HuH-7.5 (cell line): ENCODE measurements at regions not wholly inside any gene's neighbourhood (a gene's known extent, or its start where the extent isn't known, plus 50 kb on each side); places are given as distances from the start of the nearest gene placed in this dataset.
"Not testable (repeated sequence)": the region's sequence is repeated elsewhere in the genome, so short reads cannot be mapped to it uniquely, and the experiment has no call there.

ENCODE experiments used
- DNase-seq: peaks from one replicate; pipeline ENCODE4 v3.0.0; 2011; ENCODE audit warnings: low spot score

GRCh38 chr4:163077680-163078079 lies 89.0 kb downstream of the NAF1 start:
- DNase-seq: no peak

DNA sequence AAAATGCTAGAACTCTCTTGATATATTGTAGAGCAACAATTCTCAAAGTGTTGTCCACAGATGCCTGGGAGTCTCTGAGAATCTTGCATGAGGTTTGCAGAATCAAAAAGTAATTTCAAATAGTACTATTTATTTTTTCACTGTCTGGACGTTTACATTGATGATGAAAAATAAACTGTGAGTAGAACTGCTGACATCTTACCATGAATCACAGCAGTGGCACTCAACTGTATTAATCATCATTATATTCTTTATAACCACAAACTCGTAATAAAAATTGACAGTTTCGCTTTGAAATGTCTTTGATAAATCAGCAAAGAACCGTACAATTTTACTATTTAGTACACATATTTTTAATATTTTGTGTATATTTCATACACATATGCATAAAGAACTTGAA lies 94.5 kb downstream of the NAF1 start:
- no peak for DNase-seq

- no peak for DNase-seq
Measured at GRCh38 chr4:163071308-163071707, 95.4 kb downstream of the NAF1 start.

- DNase-seq: no peak
Measured at GRCh38 chr4:163070023-163070422, 96.7 kb downstream of the NAF1 start.

- no peak for DNase-seq
Measured at GRCh38 chr4:163063891-163064290, 102.8 kb downstream of the NAF1 start.

- peak; percentile 4 for DNase-seq
Measured at GRCh38 chr4:163048447-163048846, 118.2 kb downstream of the NAF1 start.

GRCh38 chr4:163042306-163042705 lies 124.4 kb downstream of the NAF1 start:
- no peak for DNase-seq

DNA sequence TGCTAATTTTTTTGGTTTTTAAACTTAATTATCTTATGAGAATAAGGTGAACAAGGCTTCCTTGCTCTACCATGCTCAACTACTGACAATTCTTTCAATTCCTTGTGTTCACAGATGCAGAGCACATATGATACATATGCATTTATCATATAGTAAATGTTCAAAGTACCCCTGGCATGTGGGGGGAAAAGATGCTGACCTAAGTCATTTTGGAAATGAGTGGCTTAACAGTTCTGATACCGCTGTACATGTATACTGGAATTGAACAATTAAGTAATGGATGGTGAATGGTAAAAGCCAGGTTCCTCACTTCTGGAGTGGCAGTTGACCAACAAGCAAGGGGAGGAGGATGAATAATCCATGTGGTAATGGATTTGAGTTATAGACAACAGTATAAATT lies 149.6 kb downstream of the NAF1 start:
- no peak for DNase-seq

DNA sequence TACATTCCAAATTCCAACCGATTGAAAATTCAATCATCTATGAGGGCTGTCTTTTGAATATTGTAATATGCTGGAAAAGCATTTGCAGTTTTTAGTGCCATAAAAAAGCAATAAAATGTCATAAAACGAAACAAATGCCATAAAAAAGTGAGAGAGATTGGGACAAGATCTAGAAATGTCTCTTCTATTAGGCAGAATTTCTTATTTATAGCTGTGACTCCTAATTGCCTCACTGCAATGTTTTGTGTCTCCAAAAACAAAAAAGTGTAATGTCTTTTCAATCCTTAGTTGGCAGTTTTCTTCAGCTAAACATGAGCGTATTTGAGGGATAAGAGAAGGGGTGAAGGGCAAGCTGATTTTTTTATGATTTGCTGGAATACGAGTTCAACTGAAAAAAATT lies 153.9 kb downstream of the NAF1 start:
- no peak for DNase-seq

- DNase-seq: no peak
Measured at GRCh38 chr4:163003979-163004378, 162.7 kb downstream of the NAF1 start.

GRCh38 chr4:162988530-162988929 lies 178.2 kb downstream of the NAF1 start:
- DNase-seq: no peak

- no peak for DNase-seq
Measured at GRCh38 chr4:162985131-162985530, 181.6 kb downstream of the NAF1 start.

GRCh38 chr4:162984621-162985020 lies 182.1 kb downstream of the NAF1 start:
- DNase-seq: no peak

- DNase-seq: no peak
Measured at GRCh38 chr4:162981823-162982222, 184.9 kb downstream of the NAF1 start.

DNA sequence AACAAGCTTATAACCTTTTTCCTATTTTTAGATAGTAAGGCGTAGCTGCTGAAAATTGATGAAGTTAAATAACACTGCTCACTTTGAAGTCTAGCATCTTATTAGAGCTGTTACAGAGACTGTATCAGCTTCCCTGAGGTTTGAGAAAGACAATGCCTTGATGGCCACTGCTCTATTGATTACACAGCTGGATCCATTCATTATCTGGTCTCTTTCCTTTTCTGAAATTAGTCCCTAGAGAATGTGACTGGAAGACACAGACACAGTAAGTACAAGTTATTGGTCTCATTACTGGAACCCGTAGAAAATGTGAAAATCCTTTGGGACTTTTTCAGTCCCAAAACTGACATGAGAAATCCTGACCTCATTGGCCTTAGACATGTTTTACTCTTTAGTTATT lies 188.3 kb downstream of the NAF1 start:
- no peak for DNase-seq

- no peak for DNase-seq
Measured at GRCh38 chr4:162977788-162978187, 188.9 kb downstream of the NAF1 start.

DNA sequence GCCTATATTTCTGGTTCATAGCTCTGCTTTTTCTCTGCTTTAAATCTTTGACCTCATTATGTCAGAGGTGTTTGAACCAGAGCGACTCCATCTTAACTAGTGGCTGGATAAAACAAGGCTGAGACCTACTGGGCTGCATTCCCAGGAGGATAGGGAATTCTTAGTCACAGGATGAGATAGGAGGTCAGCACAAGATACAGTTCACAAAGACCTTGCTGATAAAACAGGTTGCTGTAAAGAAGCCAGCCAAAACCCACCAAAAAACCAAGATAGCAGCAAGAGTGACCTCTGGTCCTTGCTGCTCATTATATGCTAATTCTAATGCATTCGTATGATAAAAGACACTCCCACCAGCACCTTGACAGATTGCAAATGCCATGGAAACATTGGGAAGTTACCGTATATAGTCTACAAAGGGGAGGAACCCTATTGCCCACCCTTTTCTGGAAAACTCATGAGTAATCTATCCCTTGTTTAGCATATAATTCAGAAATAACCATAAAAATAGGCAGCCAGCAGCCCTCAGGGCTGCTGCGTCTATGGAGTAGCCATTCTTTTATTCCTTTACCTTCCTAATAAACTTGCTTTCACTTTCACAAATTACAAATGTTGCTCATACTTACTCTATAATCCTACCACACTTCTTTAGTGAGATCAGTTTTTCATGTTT lies 193.9 kb downstream of the NAF1 start:
- no peak for DNase-seq

GRCh38 chr4:162969194-162969593 lies 197.5 kb downstream of the NAF1 start:
- no peak for DNase-seq

DNA sequence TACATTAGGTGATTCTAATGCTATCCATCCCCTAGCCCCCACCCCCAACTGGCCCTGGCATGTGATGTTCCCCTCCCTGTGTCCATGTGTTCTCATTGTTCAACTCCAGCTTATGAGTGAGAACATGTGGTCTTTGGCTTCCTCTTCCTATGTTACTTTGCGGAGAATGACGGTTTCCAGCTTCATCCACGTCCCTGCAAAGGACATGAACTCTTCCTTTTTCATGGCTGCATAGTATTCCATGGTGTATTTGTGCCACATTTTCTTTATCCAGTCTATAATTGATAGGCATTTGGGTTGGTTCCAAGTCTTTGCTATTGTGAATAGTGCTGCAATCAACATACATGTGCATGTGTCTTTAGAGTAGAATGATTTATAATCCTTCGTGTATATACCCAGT lies 200.7 kb downstream of the NAF1 start:
- not testable (repeated sequence) for DNase-seq

DNA sequence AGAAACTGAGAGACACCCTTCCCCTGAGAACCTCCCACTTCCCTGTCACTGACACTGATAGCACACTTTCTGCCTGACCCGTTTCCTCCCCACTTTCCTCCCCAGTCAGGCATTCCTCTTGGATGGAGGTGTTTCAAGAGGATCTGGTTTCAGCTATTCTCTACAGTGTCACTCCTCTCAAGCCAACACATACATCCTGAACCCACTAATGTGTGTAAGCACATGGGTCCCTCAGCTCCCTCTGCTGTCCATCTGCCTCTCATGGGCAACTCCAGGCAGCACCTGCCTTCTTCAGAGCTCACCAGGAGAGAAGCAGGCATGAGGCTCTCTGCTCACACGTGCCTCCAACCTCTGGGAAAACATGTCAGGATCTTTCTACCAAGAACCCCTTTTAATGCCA lies 207.6 kb downstream of the NAF1 start:
- no peak for DNase-seq

GRCh38 chr4:162957521-162958143 lies 209.1 kb downstream of the NAF1 start:
- no peak for DNase-seq

GRCh38 chr4:162954976-162955375 lies 211.7 kb downstream of the NAF1 start:
- no peak for DNase-seq

GRCh38 chr4:162952232-162952631 lies 214.5 kb downstream of the NAF1 start:
- DNase-seq: no peak

DNA sequence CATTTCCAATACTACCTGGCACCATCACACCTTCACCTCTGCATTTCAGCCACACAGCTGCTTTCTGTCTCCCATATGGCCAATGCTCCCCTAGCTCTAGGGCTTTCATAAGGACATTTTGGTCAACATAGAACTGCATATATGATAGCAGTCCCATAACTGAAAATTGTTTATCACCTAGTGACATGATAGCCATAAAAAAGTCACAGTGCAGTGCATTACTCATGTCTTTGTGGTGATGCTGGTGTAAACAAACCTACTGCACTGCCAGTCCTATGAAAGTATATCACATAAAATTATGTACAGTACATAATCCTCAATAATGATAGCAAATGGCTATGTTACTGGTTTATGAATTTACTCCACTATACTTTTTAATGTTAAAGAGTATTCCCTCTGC lies 221.0 kb downstream of the NAF1 start:
- DNase-seq: no peak
